ENCODE measurements at regions not wholly inside any gene's neighbourhood (a gene's known extent, or its start where the extent isn't known, plus 50 kb on each side); places are given as distances from the start of the nearest gene placed in this dataset.

GRCh38 chr7:130913639-130914553 lies 179.9 kb upstream of the KLF14 start:
- H2AK5ac ChIP-seq (ENCODE audit: low read length) = no peak overlapping the region
- H3K79me2 ChIP-seq (ENCODE audit: control insufficient read depth, insufficient read depth, low read length, poor library complexity) = no peaks in the 10 kb centered on the region
- WGBS (ENCODE audit: extremely low coverage, insufficient coverage, insufficient read length) = no CpG with 5 or more reads among the region's 12 CpGs
- peaks cover 10 to 13% of the 10 kb centered on the region in 2 experiments for H3K4me1 ChIP-seq (ENCODE audit: control insufficient read depth in 1 of 2, insufficient read depth in 2 of 2, low read length in 2 of 2)
- H4K91ac ChIP-seq (ENCODE audit: low read depth, low read length) = no peak overlapping the region
- H3K4me3 ChIP-seq (ENCODE audit: low read depth, low read length) = no peak overlapping the region
- H3K27me3 ChIP-seq (ENCODE audit: insufficient read depth, low read length) = no peaks in the 10 kb centered on the region
- no peak for DNase-seq
- H3K79me1 ChIP-seq (ENCODE audit: low read length) = peaks cover 2% of the 10 kb centered on the region
- no peak overlapping the region for H4K12ac ChIP-seq (ENCODE audit: low read depth, low read length)
- H3K36me3 ChIP-seq (ENCODE audit: control insufficient read depth in 1 of 2, insufficient read depth in 2 of 2, low read length in 2 of 2) = no peaks in the 10 kb centered on the region
- H3K9me3 ChIP-seq (ENCODE audit: insufficient read depth, low read depth, low read length) = no peaks in the 10 kb centered on the region
- H2BK5ac ChIP-seq (ENCODE audit: low read depth, low read length, poor library complexity) = no peak overlapping the region
- H3K4ac ChIP-seq (ENCODE audit: low read depth, low read length) = no peak overlapping the region
- H2BK12ac ChIP-seq (ENCODE audit: low read length) = peak overlapping the region; percentile 53
- H4K8ac ChIP-seq (ENCODE audit: low read depth, low read length) = no peak overlapping the region
- no peak overlapping the region for H2BK120ac ChIP-seq (ENCODE audit: insufficient read depth, low read length, poor library complexity)
- no peak overlapping the region for H3K9ac ChIP-seq (ENCODE audit: low read length)
- H3K4me2 ChIP-seq (ENCODE audit: low read length) = no peak overlapping the region
- no peak overlapping the region for H2AFZ ChIP-seq (ENCODE audit: insufficient read depth, low read length, poor library complexity)
- no peak overlapping the region for H3K18ac ChIP-seq (ENCODE audit: low read length)
- no peak overlapping the region for H3K23ac ChIP-seq (ENCODE audit: low read length)
- no peak overlapping the region for H3K27ac ChIP-seq (ENCODE audit: low read depth, low read length)
- no peak overlapping the region for H3K14ac ChIP-seq (ENCODE audit: low read length)

- no peaks in the 10 kb centered on the region for H3K9me3 ChIP-seq (ENCODE audit: insufficient read depth, low read depth, low read length)
- H3K27me3 ChIP-seq (ENCODE audit: insufficient read depth, low read length) = no peaks in the 10 kb centered on the region
- no peak overlapping the region for H2BK5ac ChIP-seq (ENCODE audit: low read depth, low read length, poor library complexity)
- no peaks in the 10 kb centered on the region for H3K36me3 ChIP-seq (ENCODE audit: control insufficient read depth in 1 of 2, insufficient read depth in 2 of 2, low read length in 2 of 2)
- no peak overlapping the region for H4K8ac ChIP-seq (ENCODE audit: low read depth, low read length)
- H2AFZ ChIP-seq (ENCODE audit: insufficient read depth, low read length, poor library complexity) = no peak overlapping the region
- H3K9ac ChIP-seq (ENCODE audit: low read length) = no peak overlapping the region
- H3K4me2 ChIP-seq (ENCODE audit: low read length) = no peak overlapping the region
- no peak overlapping the region for H4K12ac ChIP-seq (ENCODE audit: low read depth, low read length)
- no peak overlapping the region for H3K27ac ChIP-seq (ENCODE audit: low read depth, low read length)
- no peak overlapping the region for H3K14ac ChIP-seq (ENCODE audit: low read length)
- no peak overlapping the region for H2AK5ac ChIP-seq (ENCODE audit: low read length)
- peaks cover 10 to 13% of the 10 kb centered on the region in 2 experiments for H3K4me1 ChIP-seq (ENCODE audit: control insufficient read depth in 1 of 2, insufficient read depth in 2 of 2, low read length in 2 of 2)
- no peak for DNase-seq
- no CpG with 5 or more reads among the region's 10 CpGs for WGBS (ENCODE audit: extremely low coverage, insufficient coverage, insufficient read length)
- H3K79me1 ChIP-seq (ENCODE audit: low read length) = peaks cover 2% of the 10 kb centered on the region
- no peaks in the 10 kb centered on the region for H3K79me2 ChIP-seq (ENCODE audit: control insufficient read depth, insufficient read depth, low read length, poor library complexity)
- H4K91ac ChIP-seq (ENCODE audit: low read depth, low read length) = no peak overlapping the region
- no peak overlapping the region for H2BK120ac ChIP-seq (ENCODE audit: insufficient read depth, low read length, poor library complexity)
- H3K4ac ChIP-seq (ENCODE audit: low read depth, low read length) = no peak overlapping the region
- no peak overlapping the region for H3K23ac ChIP-seq (ENCODE audit: low read length)
- H2BK12ac ChIP-seq (ENCODE audit: low read length) = peak overlapping the region; percentile 53
- no peak overlapping the region for H3K18ac ChIP-seq (ENCODE audit: low read length)
- H3K4me3 ChIP-seq (ENCODE audit: low read depth, low read length) = no peak overlapping the region
Measured at GRCh38 chr7:130914554-130915294, 180.7 kb upstream of the KLF14 start.

- H3K4me2 ChIP-seq (ENCODE audit: low read length) = no peak overlapping the region
- H3K9ac ChIP-seq (ENCODE audit: low read length) = no peak overlapping the region
- no peak overlapping the region for H2BK5ac ChIP-seq (ENCODE audit: low read depth, low read length, poor library complexity)
- no peaks in the 10 kb centered on the region for H3K79me2 ChIP-seq (ENCODE audit: control insufficient read depth, insufficient read depth, low read length, poor library complexity)
- H3K14ac ChIP-seq (ENCODE audit: low read length) = no peak overlapping the region
- H4K91ac ChIP-seq (ENCODE audit: low read depth, low read length) = no peak overlapping the region
- H4K8ac ChIP-seq (ENCODE audit: low read depth, low read length) = no peak overlapping the region
- no peak overlapping the region for H2AK5ac ChIP-seq (ENCODE audit: low read length)
- H3K36me3 ChIP-seq (ENCODE audit: control insufficient read depth in 1 of 2, insufficient read depth in 2 of 2, low read length in 2 of 2) = no peaks in the 10 kb centered on the region
- WGBS (ENCODE audit: extremely low coverage, insufficient coverage, insufficient read length) = no CpG with 5 or more reads among the region's 5 CpGs
- H4K12ac ChIP-seq (ENCODE audit: low read depth, low read length) = no peak overlapping the region
- H3K9me3 ChIP-seq (ENCODE audit: insufficient read depth, low read depth, low read length) = no peaks in the 10 kb centered on the region
- H3K4me1 ChIP-seq (ENCODE audit: control insufficient read depth in 1 of 2, insufficient read depth in 2 of 2, low read length in 2 of 2) = peaks cover 16 to 18% of the 10 kb centered on the region in 2 experiments
- no peak overlapping the region for H3K18ac ChIP-seq (ENCODE audit: low read length)
- H2BK120ac ChIP-seq (ENCODE audit: insufficient read depth, low read length, poor library complexity) = no peak overlapping the region
- H3K23ac ChIP-seq (ENCODE audit: low read length) = no peak overlapping the region
- no peak for DNase-seq
- H3K79me1 ChIP-seq (ENCODE audit: low read length) = peaks cover 3% of the 10 kb centered on the region
- no peak overlapping the region for H3K27ac ChIP-seq (ENCODE audit: low read depth, low read length)
- H2BK12ac ChIP-seq (ENCODE audit: low read length) = no peak overlapping the region
- H2AFZ ChIP-seq (ENCODE audit: insufficient read depth, low read length, poor library complexity) = no peak overlapping the region
- no peak overlapping the region for H3K4me3 ChIP-seq (ENCODE audit: low read depth, low read length)
- H3K4ac ChIP-seq (ENCODE audit: low read depth, low read length) = no peak overlapping the region
- H3K27me3 ChIP-seq (ENCODE audit: insufficient read depth, low read length) = no peaks in the 10 kb centered on the region
Measured at GRCh38 chr7:130917669-130918128, 183.7 kb upstream of the KLF14 start.

GRCh38 chr7:130918129-130919052 lies 184.4 kb upstream of the KLF14 start:
- Histone ChIP-seq H3K4me2 (ENCODE audit: low read length) (no peak overlapping the region), H3K23ac (ENCODE audit: low read length) (no peak overlapping the region), H3K4ac (ENCODE audit: low read depth, low read length) (no peak overlapping the region), H2AK5ac (ENCODE audit: low read length) (no peak overlapping the region), H3K4me1 (ENCODE audit: control insufficient read depth in 1 of 2, insufficient read depth in 2 of 2, low read length in 2 of 2) (peaks cover 11 to 13% of the 10 kb centered on the region in 2 experiments), H3K14ac (ENCODE audit: low read length) (no peak overlapping the region), H2BK12ac (ENCODE audit: low read length) (no peak overlapping the region), H3K18ac (ENCODE audit: low read length) (no peak overlapping the region), H4K8ac (ENCODE audit: low read depth, low read length) (no peak overlapping the region), H3K79me2 (ENCODE audit: control insufficient read depth, insufficient read depth, low read length, poor library complexity) (no peaks in the 10 kb centered on the region), H2BK120ac (ENCODE audit: insufficient read depth, low read length, poor library complexity) (no peak overlapping the region), H3K4me3 (ENCODE audit: low read depth, low read length) (no peak overlapping the region), H3K27me3 (ENCODE audit: insufficient read depth, low read length) (no peaks in the 10 kb centered on the region), H3K9me3 (ENCODE audit: insufficient read depth, low read depth, low read length) (no peaks in the 10 kb centered on the region), H3K27ac (ENCODE audit: low read depth, low read length) (no peak overlapping the region), H3K36me3 (ENCODE audit: control insufficient read depth in 1 of 2, insufficient read depth in 2 of 2, low read length in 2 of 2) (no peaks in the 10 kb centered on the region), H4K91ac (ENCODE audit: low read depth, low read length) (no peak overlapping the region), H3K9ac (ENCODE audit: low read length) (no peak overlapping the region), H4K12ac (ENCODE audit: low read depth, low read length) (no peak overlapping the region), H2AFZ (ENCODE audit: insufficient read depth, low read length, poor library complexity) (no peak overlapping the region), H2BK5ac (ENCODE audit: low read depth, low read length, poor library complexity) (no peak overlapping the region), H3K79me1 (ENCODE audit: low read length) (peaks cover 2% of the 10 kb centered on the region)
- no CpG with 5 or more reads among the region's 11 CpGs for WGBS (ENCODE audit: extremely low coverage, insufficient coverage, insufficient read length)
- DNase-seq = no peak

All from trophoblast cell (in vitro differentiated cells and primary cell).